ENCODE measurements at regions not wholly inside any gene's neighbourhood (a gene's known extent, or its start where the extent isn't known, plus 50 kb on each side); places are given as distances from the start of the nearest gene placed in this dataset.
"Not testable (repeated sequence)": the region's sequence is repeated elsewhere in the genome, so short reads cannot be mapped to it uniquely, and the experiment has no call there.

DNA sequence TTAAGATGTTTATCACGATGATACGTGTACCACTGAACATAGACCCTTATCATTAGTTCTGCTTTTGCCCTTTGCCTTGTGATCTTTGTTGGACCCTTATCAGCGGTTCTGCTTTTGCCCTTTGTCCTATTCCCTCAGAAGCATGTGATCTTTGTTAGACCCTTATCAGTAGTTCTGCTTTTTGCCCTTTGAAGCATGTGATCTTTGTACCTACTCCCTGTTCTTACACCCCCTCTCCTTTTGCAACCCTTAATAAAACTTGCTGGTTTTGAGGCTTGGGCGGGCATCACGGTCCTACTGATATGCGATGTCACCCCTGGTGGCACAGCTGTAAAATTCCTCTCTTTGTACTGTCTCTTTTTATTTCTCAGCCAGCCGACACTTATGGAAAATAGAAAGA, 117.0 kb downstream of the SDHAF3 start:
- not testable (repeated sequence) for H3K27me3 Mint-ChIP-seq (ENCODE audit: insufficient read depth)

DNA sequence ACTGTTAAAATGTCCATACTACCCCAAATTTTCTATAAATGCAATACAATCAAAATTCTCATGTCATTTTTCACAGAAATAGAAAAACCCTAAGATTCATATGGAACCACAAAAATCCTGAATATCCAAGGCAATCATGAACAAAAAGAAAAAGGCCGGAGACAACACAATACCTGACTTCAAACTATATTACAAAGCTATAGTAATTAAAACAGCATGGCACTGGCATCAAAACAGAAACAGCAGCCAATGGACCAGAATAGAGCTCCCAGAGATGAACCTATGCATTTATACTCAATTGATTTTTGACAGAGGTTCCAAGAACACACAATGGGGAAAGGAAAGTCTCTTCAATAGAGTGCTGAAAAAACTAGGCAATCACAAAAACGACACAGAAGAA, 128.8 kb downstream of the SDHAF3 start:
- Mint-ChIP-seq H3K27ac (no peak overlapping the region), H3K9me3 (peaks cover 16% of the 10 kb centered on the region), H3K36me3 (ENCODE audit: low read depth) (no peaks in the 10 kb centered on the region), H3K4me3 (no peak overlapping the region), H3K4me1 (ENCODE audit: low read depth) (no peaks in the 10 kb centered on the region), H3K27me3 (ENCODE audit: insufficient read depth) (no peaks in the 10 kb centered on the region)
- DNase-seq (ENCODE audit: low spot score) = no peak
- intact Hi-C loops (cut with micrococcal nuclease) = no loop called here

More for the DNA sequence above, 117.0 kb downstream of the SDHAF3 start:
- intact Hi-C loops (cut with micrococcal nuclease); H3K36me3 Mint-ChIP-seq (ENCODE audit: low read depth); H3K27ac Mint-ChIP-seq; H3K4me1 Mint-ChIP-seq (ENCODE audit: low read depth); DNase-seq (ENCODE audit: low spot score); H3K4me3 Mint-ChIP-seq: not testable (repeated sequence)
- peaks cover 29% of the 10 kb centered on the region for H3K9me3 Mint-ChIP-seq

DNA sequence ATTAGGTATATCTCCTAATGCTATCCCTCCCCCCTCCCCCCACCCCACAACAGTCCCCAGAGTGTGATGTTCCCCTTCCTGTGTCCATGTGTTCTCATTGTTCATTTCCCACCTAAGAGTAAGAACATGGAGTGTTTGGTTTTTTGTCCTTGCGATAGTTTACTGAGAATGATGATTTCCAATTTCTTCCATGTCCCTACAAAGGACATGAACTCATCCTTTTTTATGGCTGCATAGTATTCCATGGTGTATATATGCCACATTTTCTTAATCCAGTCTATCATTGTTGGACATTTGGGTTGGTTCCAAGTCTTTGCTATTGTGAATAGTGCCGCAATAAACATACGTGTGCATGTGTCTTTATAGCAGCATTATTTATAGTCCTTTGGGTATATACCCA, 140.7 kb downstream of the SDHAF3 start:
- H3K4me3 Mint-ChIP-seq; H3K4me1 Mint-ChIP-seq (ENCODE audit: low read depth); H3K36me3 Mint-ChIP-seq (ENCODE audit: low read depth); intact Hi-C loops (cut with micrococcal nuclease); H3K27ac Mint-ChIP-seq; H3K27me3 Mint-ChIP-seq (ENCODE audit: insufficient read depth); DNase-seq (ENCODE audit: low spot score); H3K9me3 Mint-ChIP-seq: not testable (repeated sequence)

DNA sequence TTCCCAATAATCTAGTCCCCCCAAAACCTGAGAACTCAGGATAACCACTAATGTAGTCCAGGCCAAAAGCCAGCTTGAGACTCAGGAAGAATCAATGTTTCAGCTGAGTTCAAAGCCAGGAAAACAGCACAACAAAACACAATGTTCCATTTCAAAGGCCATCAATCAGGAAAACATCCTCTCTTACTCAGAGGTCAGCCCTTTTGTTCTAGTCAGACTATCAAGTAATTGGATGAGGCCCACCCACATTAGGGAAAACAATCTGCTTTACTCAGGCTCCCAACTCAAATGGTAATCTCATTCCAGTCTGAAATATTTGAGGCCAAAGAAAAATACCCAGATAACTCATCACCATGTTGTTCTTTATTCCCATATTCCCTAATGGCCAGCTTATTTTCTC, 152.2 kb downstream of the SDHAF3 start:
- no peaks in the 10 kb centered on the region for H3K36me3 Mint-ChIP-seq (ENCODE audit: low read depth)
- no peak overlapping the region for H3K4me3 Mint-ChIP-seq
- H3K4me1 Mint-ChIP-seq (ENCODE audit: low read depth) = no peaks in the 10 kb centered on the region
- no peak overlapping the region for H3K27ac Mint-ChIP-seq
- H3K27me3 Mint-ChIP-seq (ENCODE audit: insufficient read depth) = no peaks in the 10 kb centered on the region
- no peaks in the 10 kb centered on the region for H3K9me3 Mint-ChIP-seq
- no peak for DNase-seq (ENCODE audit: low spot score)
- intact Hi-C loops (cut with micrococcal nuclease) = no loop called here

DNA sequence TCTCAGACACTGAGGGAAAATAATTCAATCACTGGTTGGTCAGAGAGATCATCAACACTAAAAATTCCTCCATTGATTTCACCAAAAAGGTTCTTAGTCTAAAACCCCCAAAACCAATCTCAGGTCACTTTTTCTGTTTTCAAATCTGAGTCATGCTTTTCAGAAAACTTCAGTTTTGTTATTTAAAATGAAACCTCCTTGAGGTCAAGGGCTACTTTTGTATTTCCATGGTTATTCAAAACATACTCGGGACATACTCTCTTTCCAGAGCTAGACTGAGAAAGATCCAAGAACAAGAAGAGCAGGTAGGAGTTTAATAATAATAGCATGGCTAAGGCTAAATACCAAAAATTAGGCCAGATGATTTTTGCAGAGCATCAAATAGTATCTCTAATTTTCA, 152.8 kb downstream of the SDHAF3 start:
- Mint-ChIP-seq H3K4me1 (ENCODE audit: low read depth) (no peaks in the 10 kb centered on the region), H3K4me3 (no peak overlapping the region), H3K27me3 (ENCODE audit: insufficient read depth) (no peaks in the 10 kb centered on the region), H3K27ac (no peak overlapping the region), H3K36me3 (ENCODE audit: low read depth) (no peaks in the 10 kb centered on the region), H3K9me3 (no peaks in the 10 kb centered on the region)
- no peak for DNase-seq (ENCODE audit: low spot score)
- intact Hi-C loops (cut with micrococcal nuclease) = no loop called here

DNA sequence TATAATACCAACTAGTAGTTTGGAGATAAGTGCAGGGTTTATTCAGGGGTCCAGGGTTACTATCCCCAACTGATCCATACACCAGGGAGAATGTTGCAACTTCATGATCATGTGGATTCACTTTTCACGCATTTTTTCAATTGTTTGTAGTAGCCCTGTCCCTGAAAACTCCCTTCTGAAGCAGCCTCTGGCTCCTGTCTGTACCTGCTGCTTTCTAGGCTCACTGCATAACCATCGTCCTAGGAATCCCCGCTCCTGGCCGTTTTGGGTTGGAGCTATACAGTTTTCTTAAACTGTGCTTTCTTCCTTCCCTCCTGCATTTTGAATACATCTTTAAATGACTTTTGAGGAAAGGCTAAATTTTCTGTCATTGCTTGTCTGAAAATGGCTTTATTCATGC, 154.1 kb downstream of the SDHAF3 start:
- Mint-ChIP-seq H3K4me1 (ENCODE audit: low read depth) (no peaks in the 10 kb centered on the region), H3K27ac (no peak overlapping the region), H3K36me3 (ENCODE audit: low read depth) (no peaks in the 10 kb centered on the region), H3K9me3 (no peaks in the 10 kb centered on the region), H3K27me3 (ENCODE audit: insufficient read depth) (no peaks in the 10 kb centered on the region), H3K4me3 (no peak overlapping the region)
- intact Hi-C loops (cut with micrococcal nuclease) = no loop called here
- DNase-seq (ENCODE audit: low spot score) = no peak

DNA sequence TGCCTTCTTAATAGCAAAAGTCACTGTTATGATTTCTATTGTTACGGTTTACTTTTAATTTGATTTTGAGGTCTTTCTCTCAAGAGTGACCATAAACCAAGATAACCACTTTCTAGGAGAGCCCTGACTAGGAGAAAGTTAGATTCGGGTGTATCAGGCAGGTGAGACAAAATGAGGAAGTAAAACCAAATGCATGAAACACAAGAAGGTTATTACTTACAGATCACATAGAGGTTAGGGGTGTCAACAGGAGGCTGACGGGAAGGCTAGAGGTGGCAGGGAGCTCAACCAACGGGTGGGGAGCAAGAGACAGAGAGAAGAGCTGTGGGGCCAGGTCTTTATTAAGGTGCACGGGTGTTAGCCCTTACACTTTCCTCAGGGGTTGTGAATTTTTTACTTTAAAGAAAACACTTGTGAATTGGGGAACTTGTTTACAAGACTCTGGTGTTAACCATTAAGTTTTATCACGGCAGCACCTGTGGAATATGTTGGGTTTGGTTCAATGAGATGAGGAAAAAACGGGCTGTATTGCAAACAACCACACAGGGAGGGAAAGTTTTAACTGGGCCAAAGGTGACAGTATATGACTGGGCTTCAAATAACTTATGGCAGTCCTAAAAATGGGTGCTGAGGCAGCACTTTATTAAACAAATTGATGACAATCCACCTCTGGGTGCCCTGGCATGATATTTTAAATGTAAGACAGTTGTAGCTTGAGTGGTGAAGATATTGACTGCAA, 154.9 kb downstream of the SDHAF3 start:
- no peak overlapping the region for H3K27ac Mint-ChIP-seq
- no peak for DNase-seq (ENCODE audit: low spot score)
- H3K4me1 Mint-ChIP-seq (ENCODE audit: low read depth) = no peaks in the 10 kb centered on the region
- no peaks in the 10 kb centered on the region for H3K27me3 Mint-ChIP-seq (ENCODE audit: insufficient read depth)
- H3K36me3 Mint-ChIP-seq (ENCODE audit: low read depth) = no peaks in the 10 kb centered on the region
- H3K9me3 Mint-ChIP-seq = no peaks in the 10 kb centered on the region
- intact Hi-C loops (cut with micrococcal nuclease) = no loop called here
- no peak overlapping the region for H3K4me3 Mint-ChIP-seq

DNA sequence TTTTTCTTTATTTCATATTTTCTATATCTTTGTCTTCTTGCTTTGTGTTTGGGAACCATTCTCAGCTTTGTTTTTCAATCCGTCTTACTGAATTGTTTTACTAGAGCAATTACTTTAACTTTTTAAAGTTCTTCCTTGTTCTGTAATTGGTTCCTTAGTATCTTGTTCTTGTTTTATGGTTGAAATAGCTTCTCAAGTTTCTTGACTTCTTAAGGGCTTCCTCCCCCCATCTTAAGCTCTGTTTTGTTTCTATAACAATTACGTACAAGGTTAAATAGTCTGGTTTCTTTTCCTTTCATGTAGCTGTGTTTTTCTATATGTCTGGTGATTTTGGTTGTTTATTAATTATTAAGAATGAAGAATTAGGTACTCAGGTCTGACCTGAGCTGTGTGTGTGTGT, 158.0 kb downstream of the SDHAF3 start:
- no peak for DNase-seq (ENCODE audit: low spot score)
- H3K4me1 Mint-ChIP-seq (ENCODE audit: low read depth) = no peaks in the 10 kb centered on the region
- no peak overlapping the region for H3K4me3 Mint-ChIP-seq
- intact Hi-C loops (cut with micrococcal nuclease) = no loop called here
- no peaks in the 10 kb centered on the region for H3K27me3 Mint-ChIP-seq (ENCODE audit: insufficient read depth)
- H3K36me3 Mint-ChIP-seq (ENCODE audit: low read depth) = no peaks in the 10 kb centered on the region
- no peak overlapping the region for H3K27ac Mint-ChIP-seq
- no peaks in the 10 kb centered on the region for H3K9me3 Mint-ChIP-seq

DNA sequence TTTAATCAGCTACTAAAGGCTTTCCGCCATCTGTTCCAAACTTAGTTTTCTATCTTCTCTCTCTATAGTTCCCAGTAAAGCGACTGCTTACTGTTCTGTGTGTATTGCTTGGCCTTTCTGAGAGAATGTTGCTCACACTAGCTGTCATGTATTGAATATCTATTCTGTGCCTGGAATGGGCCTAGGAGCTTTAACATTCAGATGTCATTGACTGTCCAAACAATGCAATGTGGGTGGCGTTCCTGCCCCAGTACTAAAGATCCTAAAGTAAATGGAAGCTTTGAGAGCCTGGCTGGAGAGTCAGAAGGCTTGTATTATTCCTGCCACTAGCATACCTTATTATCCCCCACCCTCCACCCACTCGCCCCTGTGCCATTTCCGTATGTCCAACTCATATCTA, 163.5 kb downstream of the SDHAF3 start:
- no peak for DNase-seq (ENCODE audit: low spot score)
- H3K36me3 Mint-ChIP-seq (ENCODE audit: low read depth) = no peaks in the 10 kb centered on the region
- peaks cover 3% of the 10 kb centered on the region for H3K27me3 Mint-ChIP-seq (ENCODE audit: insufficient read depth)
- H3K4me3 Mint-ChIP-seq = no peak overlapping the region
- no peaks in the 10 kb centered on the region for H3K9me3 Mint-ChIP-seq
- H3K4me1 Mint-ChIP-seq (ENCODE audit: low read depth) = no peaks in the 10 kb centered on the region
- H3K27ac Mint-ChIP-seq = no peak overlapping the region
- intact Hi-C loops (cut with micrococcal nuclease) = no loop called here

DNA sequence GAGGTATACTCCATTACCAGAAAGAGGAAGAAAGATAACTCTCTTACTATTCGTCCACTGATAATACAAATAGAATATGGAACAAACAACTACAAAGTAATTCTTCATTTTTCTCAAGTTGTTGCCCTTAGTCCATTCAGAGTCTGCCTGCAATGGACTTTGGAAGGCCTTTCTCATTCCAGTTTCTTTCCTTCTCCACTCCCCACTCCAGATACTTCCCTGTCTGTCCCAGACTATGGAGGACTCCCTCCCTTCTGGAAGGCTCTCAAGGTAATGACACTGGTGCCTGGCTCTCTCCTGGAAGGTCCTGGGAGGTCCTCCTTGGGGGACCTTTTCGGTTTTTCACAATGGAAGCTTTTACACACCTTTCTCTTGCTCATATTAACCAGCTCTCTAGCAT, 167.8 kb downstream of the SDHAF3 start:
- no peak overlapping the region for H3K4me3 Mint-ChIP-seq
- intact Hi-C loops (cut with micrococcal nuclease) = no loop called here
- H3K36me3 Mint-ChIP-seq (ENCODE audit: low read depth) = no peaks in the 10 kb centered on the region
- DNase-seq (ENCODE audit: low spot score) = no peak
- no peaks in the 10 kb centered on the region for H3K4me1 Mint-ChIP-seq (ENCODE audit: low read depth)
- no peaks in the 10 kb centered on the region for H3K9me3 Mint-ChIP-seq
- no peak overlapping the region for H3K27ac Mint-ChIP-seq
- peaks cover 3% of the 10 kb centered on the region for H3K27me3 Mint-ChIP-seq (ENCODE audit: insufficient read depth)

DNA sequence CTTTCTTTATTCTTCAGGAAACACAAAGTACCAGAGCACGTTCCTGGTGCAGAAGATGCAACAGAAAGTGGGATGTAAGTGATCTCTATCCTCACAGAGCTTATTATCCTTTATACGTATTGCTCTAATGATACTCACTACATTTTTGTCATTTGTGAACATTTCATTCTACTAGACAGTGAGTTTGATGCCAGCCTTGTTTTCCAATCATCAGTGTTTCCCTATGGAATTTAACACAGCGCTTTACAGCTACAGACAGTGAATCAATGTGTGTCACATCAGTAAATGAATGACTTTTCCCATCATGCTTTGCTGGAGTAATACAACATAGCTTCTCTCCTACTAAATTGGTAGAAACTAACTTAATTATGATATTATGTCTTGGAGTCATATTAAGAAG, 175.5 kb downstream of the SDHAF3 start:
- H3K9me3 Mint-ChIP-seq = no peaks in the 10 kb centered on the region
- H3K27me3 Mint-ChIP-seq (ENCODE audit: insufficient read depth) = no peaks in the 10 kb centered on the region
- no peaks in the 10 kb centered on the region for H3K4me1 Mint-ChIP-seq (ENCODE audit: low read depth)
- no peak for DNase-seq (ENCODE audit: low spot score)
- no peaks in the 10 kb centered on the region for H3K36me3 Mint-ChIP-seq (ENCODE audit: low read depth)
- H3K4me3 Mint-ChIP-seq = no peak overlapping the region
- no peak overlapping the region for H3K27ac Mint-ChIP-seq
- intact Hi-C loops (cut with micrococcal nuclease) = no loop called here

DNA sequence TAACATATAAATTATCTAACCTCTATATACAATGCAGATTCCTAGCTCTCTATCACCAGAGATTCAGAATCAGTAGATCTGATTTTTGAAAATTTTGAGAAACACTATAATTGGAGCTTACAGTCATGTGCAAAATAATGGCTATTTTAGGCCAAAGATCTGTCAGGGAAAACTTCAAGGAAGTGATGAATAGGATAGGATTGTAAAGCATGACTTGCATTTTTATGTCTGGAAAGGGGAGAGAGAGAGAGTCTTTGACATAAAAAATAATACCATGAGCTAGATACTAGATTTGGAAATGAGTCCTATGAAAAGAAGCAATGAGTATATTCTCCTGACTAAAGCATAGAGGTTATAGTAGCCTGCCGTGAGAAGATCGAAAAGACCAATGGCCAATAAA, 181.1 kb downstream of the SDHAF3 start:
- no peak for DNase-seq (ENCODE audit: low spot score)
- intact Hi-C loops (cut with micrococcal nuclease) = no loop called here
- H3K27ac Mint-ChIP-seq = no peak overlapping the region
- no peaks in the 10 kb centered on the region for H3K9me3 Mint-ChIP-seq
- no peaks in the 10 kb centered on the region for H3K4me1 Mint-ChIP-seq (ENCODE audit: low read depth)
- no peaks in the 10 kb centered on the region for H3K36me3 Mint-ChIP-seq (ENCODE audit: low read depth)
- H3K27me3 Mint-ChIP-seq (ENCODE audit: insufficient read depth) = no peaks in the 10 kb centered on the region
- no peak overlapping the region for H3K4me3 Mint-ChIP-seq

DNA sequence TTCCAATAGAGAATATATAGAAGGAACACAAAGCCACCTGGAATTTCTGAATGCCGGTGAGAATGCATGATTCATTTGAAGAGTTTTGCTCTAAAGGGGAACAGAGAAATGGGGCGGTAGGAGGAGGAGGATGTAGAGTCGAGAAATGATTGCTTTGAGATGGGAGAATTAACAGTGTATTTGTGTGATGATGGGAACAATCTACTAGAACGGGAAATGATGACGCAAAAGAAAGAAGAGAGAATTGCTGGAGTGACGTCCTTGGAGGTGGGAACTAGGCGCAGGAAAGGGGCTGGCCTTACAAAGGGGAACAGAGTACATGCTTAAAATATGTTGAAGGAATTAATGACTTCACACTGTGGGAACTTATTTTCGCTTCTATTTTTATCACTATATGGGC, 188.1 kb downstream of the SDHAF3 start:
- DNase-seq (ENCODE audit: low spot score) = no peak
- intact Hi-C loops (cut with micrococcal nuclease) = no loop called here
- Mint-ChIP-seq H3K4me3 (no peak overlapping the region), H3K4me1 (ENCODE audit: low read depth) (no peaks in the 10 kb centered on the region), H3K27me3 (ENCODE audit: insufficient read depth) (no peaks in the 10 kb centered on the region), H3K27ac (no peak overlapping the region), H3K36me3 (ENCODE audit: low read depth) (no peaks in the 10 kb centered on the region), H3K9me3 (no peaks in the 10 kb centered on the region)

DNA sequence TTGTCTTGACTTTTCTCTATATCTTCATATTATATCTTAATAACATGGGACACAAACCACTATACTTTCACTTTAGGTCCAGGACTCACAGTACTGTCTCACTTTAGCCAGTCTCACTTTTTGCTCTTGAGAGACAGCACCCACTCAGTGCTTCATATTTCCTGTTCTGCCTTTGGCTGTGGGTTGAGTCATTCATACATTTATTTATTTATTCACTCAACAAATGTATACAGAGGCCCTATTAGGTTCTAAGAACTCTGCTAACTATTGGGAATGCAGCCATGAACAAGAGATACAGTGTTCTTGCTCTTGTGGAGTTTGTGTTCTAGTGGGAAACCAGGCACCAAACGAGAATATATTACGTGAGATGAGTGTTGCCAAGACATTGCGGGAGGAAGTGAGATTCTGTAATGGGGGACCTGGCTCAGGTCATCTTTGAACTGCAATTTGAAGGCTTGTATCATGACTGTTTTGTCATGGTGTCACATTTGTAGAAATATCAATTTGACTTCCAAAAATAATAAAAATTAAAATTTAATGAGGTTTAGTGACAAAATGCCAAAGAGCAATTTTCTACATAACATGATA, 190.1 kb downstream of the SDHAF3 start:
- Mint-ChIP-seq H3K4me1 (ENCODE audit: low read depth) (no peaks in the 10 kb centered on the region), H3K9me3 (no peaks in the 10 kb centered on the region), H3K36me3 (ENCODE audit: low read depth) (no peaks in the 10 kb centered on the region), H3K27ac (no peak overlapping the region), H3K4me3 (no peak overlapping the region), H3K27me3 (ENCODE audit: insufficient read depth) (no peaks in the 10 kb centered on the region)
- DNase-seq (ENCODE audit: low spot score) = no peak
- intact Hi-C loops (cut with micrococcal nuclease) = no loop called here

All from activated T-helper 1 cell treated with anti-CD3 and anti-CD28 coated beads, Interleukin-12 subunit alpha, Interleukin-12 subunit beta, Interleukin-2, Interleukin-4 antibody, amounts not matched to agents 30 ng/mL and 10 ng/mL and 1 ng/mL, durations not matched to agents 14 hours and 24 hours and 36 hours (primary cell).